Neutrophil (primary cell): ENCODE measurements at regions not wholly inside any gene's neighbourhood (a gene's known extent, or its start where the extent isn't known, plus 50 kb on each side); places are given as distances from the start of the nearest gene placed in this dataset.

Experiments used
- H3K27ac ChIP-seq: fragments of 200-600 bp; sonication (generic); 2 replicates; pipeline ENCODE4 v1.5.1; 2016; ENCODE audit warnings: mild to moderate bottlenecking, moderate library complexity
- H3K27me3 ChIP-seq: fragments of 200-600 bp; sonication (generic); 2 replicates; pipeline ENCODE4 v1.6.0; 2016; ENCODE audit warnings: mild to moderate bottlenecking
- H3K36me3 ChIP-seq: fragments of 200-600 bp; sonication (generic); 2 replicates; pipeline ENCODE4 v1.5.1; 2017
- H3K4me1 ChIP-seq, 2 experiments: fragments of 200-600 bp in 1 of 2; sonication (generic) in 1 of 2; 1 replicate in 1 of 2; 2 replicates in 1 of 2; pipeline versions ENCODE4 v1.5.1 to v1.6.1; 2013 to 2016; ENCODE audit warnings: low read depth in 1 of 2, low read length in 1 of 2, mild to moderate bottlenecking in 1 of 2, moderate library complexity in 1 of 2; ENCODE audit not compliant: control insufficient read depth in 1 of 2, insufficient read depth in 1 of 2
- H3K4me3 ChIP-seq, 2 experiments: fragments of 200-600 bp in 1 of 2; sonication (generic) in 1 of 2; 1 replicate in 1 of 2; 2 replicates in 1 of 2; pipeline ENCODE4 v1.5.1; 2013 to 2016; ENCODE audit warnings: low read depth in 1 of 2, low read length in 1 of 2, mild to moderate bottlenecking in 1 of 2, moderate library complexity in 1 of 2
- H3K9me3 ChIP-seq: fragments of 200-600 bp; sonication (generic); 2 replicates; pipeline ENCODE4 v1.5.1; 2016
- CTCF ChIP-seq: fragments of 200-600 bp; sonication (generic); IDR thresholded peaks from 2 replicates; pipeline ENCODE4 v1.5.1; 2016; ENCODE audit warnings: antibody characterized with exemption

GRCh38 chr12:89936631-89937030, 228.0 kb upstream of the ATP2B1 start:
- no peaks in the 10 kb centered on the region for H3K4me1 ChIP-seq
- no peak for TF ChIP-seq CTCF
- no peaks in the 10 kb centered on the region for H3K9me3 ChIP-seq
- no peaks in the 10 kb centered on the region for H3K27me3 ChIP-seq
- H3K4me3 ChIP-seq, result no peak overlapping the region
- no peaks in the 10 kb centered on the region for H3K36me3 ChIP-seq
- no peak overlapping the region for H3K27ac ChIP-seq

DNA sequence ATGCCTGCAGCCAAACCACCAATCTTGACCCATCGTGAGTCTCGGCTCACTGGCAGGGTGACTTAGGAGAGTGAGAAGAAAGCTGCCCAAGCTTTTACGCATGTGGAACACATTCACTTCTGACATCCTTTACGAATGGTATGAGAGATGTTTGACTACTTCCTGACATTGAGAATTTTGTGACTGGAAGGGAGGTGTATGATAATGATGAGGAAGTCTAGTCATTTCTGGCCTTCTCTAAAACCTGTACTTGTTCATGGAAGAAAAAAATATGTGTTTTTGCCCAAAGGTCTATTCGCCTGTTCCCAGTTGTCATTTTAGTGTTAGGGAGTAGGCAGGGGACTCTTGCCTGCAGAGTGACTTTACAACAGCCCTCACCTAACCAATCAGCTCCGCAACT, 227.2 kb upstream of the ATP2B1 start:
- H3K4me3 ChIP-seq, result no peak overlapping the region
- H3K4me1 ChIP-seq, result no peaks in the 10 kb centered on the region
- no peak for TF ChIP-seq CTCF
- no peaks in the 10 kb centered on the region for H3K36me3 ChIP-seq
- H3K27ac ChIP-seq, result no peak overlapping the region
- H3K9me3 ChIP-seq, result no peaks in the 10 kb centered on the region
- no peaks in the 10 kb centered on the region for H3K27me3 ChIP-seq

- Histone ChIP-seq H3K9me3 (no peaks in the 10 kb centered on the region), H3K4me3 (no peak overlapping the region), H3K27me3 (no peaks in the 10 kb centered on the region), H3K27ac (no peak overlapping the region), H3K4me1 (no peaks in the 10 kb centered on the region), H3K36me3 (no peaks in the 10 kb centered on the region)
- TF ChIP-seq CTCF, result no peak
These were observed 225.3 kb upstream of the ATP2B1 start for GRCh38 chr12:89933911-89934310.

DNA sequence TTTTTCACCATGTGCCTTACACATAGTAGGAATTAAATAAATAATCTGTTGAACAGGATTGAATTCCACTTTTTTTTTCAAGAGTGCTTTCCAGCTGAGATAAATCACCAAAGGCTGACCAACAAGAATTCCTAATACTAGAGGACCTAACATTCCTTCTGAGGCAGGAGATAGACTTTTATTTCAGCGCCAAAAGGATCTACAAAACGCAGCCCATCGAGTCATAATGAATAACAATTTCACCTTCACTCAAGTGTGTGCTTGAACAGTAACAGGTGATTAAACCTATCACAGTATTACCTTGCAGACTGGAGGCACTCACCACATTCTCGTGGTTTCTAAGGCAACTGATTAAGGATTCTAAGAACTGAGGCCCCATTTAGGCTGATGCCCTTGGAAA, 224.3 kb upstream of the ATP2B1 start:
- H3K4me3 ChIP-seq, result no peak overlapping the region
- H3K9me3 ChIP-seq, result no peaks in the 10 kb centered on the region
- no peaks in the 10 kb centered on the region for H3K36me3 ChIP-seq
- no peak for TF ChIP-seq CTCF
- H3K27me3 ChIP-seq, result no peaks in the 10 kb centered on the region
- H3K27ac ChIP-seq, result no peak overlapping the region
- H3K4me1 ChIP-seq, result no peaks in the 10 kb centered on the region

DNA sequence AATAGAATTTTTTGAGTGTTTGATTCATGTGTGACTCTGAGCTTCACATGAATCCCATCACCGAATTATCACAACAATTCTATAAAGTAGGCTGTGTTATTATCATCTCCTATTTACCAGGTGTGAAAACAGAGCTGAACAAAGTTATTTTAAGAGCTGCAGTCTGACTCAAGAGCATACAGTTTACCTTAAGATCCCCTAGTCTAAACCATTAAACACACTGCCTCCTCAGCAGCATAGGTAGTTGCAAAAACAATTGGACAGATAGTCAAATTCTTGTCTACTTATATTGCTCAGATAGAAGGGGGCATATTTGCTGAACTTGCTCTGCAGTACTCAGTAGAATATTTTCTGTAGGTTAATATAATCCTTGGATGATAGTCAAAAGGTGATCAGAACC, 219.8 kb upstream of the ATP2B1 start:
- Histone ChIP-seq H3K27me3 (no peaks in the 10 kb centered on the region), H3K36me3 (no peaks in the 10 kb centered on the region), H3K27ac (no peak overlapping the region), H3K4me1 (no peaks in the 10 kb centered on the region), H3K9me3 (no peaks in the 10 kb centered on the region), H3K4me3 (no peak overlapping the region)
- no peak for TF ChIP-seq CTCF

DNA sequence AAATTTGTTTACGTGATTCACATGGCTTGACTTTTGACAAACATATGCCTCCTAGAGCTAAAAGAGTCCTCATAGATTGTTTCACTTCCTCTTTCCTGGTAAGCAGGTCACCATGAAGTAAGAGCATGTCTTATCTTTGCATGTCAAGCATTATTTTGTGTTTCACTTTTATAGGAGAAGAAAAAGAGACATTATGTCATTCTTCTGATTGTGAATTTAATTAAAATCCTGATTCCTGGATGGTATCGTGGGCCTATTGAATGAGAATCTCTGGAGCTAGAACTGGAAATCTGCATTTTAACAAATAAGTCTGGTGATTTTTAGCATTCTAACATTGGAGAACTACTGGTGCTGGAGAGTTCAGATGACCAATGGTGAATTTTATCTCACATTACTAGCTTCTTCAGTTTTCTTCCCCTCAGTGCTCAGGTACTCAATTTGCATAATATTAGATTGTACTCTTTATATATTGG, 218.6 kb upstream of the ATP2B1 start:
- no peaks in the 10 kb centered on the region for H3K9me3 ChIP-seq
- H3K4me1 ChIP-seq, result no peaks in the 10 kb centered on the region
- H3K27me3 ChIP-seq, result no peaks in the 10 kb centered on the region
- no peak overlapping the region for H3K27ac ChIP-seq
- no peak overlapping the region for H3K4me3 ChIP-seq
- no peaks in the 10 kb centered on the region for H3K36me3 ChIP-seq
- no peak for TF ChIP-seq CTCF
